ENCODE measurements at regions not wholly inside any gene's neighbourhood (a gene's known extent, or its start where the extent isn't known, plus 50 kb on each side); places are given as distances from the start of the nearest gene placed in this dataset.
"Not testable (repeated sequence)": the region's sequence is repeated elsewhere in the genome, so short reads cannot be mapped to it uniquely, and the experiment has no call there.

DNA sequence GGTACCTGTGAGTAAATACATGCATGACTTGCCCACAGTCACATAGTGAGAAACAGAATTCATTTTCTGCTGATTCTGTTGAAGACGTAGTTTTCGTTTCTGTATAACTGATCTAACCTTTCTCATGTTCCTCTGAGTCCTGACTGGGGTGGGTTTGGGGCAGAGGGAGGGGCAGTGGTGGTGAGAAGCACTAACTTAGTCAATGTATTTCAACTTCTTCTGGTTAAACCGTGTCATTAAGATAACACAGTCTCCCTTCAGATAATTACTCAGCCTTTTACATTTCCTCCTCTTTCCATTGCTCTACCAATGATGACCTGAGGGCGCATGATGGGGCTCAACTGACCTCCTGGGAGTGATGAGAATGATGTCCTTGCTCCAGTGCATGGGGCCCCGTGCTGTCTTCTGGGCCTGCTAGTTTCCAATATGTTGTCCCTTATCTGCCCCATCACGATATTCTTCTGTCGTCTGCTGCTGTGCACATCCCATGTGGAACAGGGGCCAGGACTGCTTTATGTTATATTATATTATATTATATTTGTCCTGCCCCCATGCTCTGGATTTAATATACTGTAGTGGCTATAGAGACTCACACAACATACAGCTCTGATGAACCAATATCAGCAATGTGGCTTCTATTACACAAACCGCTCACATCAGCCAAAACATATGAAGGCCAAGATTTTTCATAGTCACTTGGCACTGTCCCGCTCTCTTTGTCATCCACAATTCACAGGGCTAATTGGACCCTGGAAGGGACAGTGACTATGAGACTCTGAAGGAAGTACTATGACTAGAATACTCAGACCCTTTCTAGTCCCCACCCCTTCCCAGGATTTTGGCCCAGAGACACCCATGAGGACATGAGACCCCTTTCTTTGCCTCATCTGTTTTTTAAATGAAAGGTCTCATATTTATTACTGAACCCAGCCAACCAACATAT is 407.1 kb upstream of the MCTP2 start:
- no peak for DNase-seq (ENCODE audit: low spot score)

DNA sequence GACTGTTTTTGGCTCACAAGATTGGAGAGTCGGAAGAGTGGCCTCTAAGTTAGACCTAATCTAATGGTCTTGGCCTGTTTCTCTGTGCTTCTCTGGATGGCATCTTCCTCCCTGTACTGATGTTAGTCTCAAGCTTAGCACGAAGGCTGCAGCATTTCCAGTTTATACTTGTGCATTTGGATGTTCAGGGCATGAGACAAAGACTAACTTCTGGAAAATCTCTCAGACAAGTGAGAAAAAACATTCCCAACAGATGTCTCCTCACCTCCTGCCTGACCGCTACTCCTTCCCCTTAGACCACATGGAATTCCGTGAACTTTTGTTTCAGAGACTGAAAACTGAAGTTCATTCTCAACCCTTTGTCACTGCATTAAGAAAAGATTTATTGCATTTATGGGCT is 410.8 kb upstream of the MCTP2 start:
- no peak for DNase-seq (ENCODE audit: low spot score)

DNA sequence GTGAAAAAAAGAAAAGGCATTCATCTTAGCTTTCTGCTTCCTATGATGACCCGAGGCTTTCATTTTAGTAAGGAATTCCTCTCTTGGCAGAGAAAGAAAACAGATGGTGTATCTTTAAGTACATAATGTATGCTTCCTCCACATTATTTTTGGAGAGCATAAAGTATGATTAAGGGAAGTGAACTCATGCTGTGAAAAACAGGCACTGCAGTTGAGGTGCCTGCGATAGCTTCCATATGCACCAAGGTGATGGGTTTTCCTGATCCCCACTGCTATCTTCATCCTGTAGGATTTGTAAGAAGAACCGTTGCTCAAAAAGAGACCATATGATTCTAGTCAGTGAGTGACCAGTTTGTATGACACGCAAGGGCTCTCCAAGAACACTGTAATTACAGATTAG is 411.5 kb upstream of the MCTP2 start:
- DNase-seq (ENCODE audit: low spot score) = no peak

GRCh38 chr15:93816815-93817214 is 414.5 kb upstream of the MCTP2 start:
- no peak for DNase-seq (ENCODE audit: low spot score)

DNA sequence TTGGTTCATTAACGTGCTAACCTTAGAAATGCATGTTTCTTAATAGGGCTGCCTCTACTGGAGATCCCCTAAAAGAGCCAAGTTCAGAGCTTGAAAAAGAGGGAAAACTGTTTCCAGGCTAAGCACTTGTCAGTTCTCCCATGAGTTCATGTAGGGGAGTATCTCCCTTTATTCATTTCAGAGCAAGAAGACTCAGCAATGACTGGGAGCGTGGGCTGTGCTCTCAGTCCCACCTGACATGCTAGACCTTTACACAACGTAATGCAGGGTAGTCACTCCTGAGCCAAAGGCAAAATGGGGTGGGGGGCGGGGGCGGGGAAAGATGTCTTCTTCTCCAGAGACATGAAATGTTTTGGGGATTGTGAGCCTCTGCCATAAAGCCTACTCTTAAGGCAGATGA is 420.1 kb upstream of the MCTP2 start:
- DNase-seq (ENCODE audit: low spot score) = no peak

DNA sequence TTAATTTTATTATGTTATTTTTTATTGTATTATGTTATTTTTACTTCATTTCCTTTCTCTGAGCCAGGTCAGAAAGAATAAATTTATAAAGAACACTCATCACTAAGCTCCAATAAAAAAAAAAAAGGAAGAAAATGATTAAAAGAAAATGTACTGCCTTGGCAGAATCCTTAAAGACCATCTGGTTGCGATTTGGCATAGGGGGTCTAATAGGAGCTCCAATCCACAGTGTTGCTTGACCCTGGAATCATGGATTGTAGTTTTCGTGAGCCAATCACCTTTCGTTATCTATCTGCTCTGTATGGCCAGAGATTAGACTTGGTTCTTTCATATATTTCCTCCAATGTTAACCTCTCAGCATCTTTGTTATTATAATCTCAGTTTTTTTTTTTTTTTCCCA is 421.8 kb upstream of the MCTP2 start:
- no peak for DNase-seq (ENCODE audit: low spot score)

- DNase-seq (ENCODE audit: low spot score) = no peak
Measured at GRCh38 chr15:93803421-93804152, 427.8 kb upstream of the MCTP2 start.

- DNase-seq (ENCODE audit: low spot score) = no peak
Measured at GRCh38 chr15:93801206-93801605, 430.2 kb upstream of the MCTP2 start.

GRCh38 chr15:93800805-93801204 is 430.6 kb upstream of the MCTP2 start:
- no peak for DNase-seq (ENCODE audit: low spot score)

DNA sequence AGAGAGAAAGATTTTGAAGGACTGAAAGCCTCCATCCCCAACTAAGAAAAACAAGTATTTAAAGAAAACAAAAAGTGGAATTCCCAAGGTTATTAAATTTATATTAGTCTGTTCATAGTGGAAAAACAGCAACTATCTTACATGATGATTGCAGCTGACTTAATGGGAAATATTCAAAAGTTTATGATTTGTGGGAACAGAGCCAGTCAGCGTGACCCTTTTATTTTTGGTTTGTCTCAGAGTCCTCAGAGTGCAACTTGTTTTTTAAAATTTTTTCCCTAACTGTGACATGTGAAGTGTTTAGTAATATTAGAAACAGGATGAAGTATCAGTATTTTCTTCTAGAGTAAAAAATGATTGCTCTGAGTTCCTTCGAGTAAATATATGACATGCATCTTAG is 441.9 kb upstream of the MCTP2 start:
- no peak for DNase-seq (ENCODE audit: low spot score)

DNA sequence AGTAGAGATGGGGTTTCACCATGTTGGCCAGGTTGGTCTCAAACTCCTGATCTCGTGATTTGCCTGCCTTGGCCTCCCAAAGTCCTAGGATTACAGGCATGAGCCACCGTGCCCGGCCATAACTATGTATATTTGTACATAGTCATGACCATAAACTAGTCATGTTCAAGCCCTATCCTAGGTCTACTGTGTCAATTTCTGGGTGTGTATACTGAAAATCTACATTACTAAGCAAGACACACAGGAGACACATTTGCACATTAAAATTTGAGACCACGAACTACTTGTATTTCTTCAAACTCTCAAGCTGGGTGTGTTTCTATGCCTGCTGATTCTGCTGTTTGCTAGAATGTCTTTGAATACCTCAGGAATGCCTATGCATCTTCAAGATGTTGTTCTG is 451.3 kb upstream of the MCTP2 start:
- DNase-seq (ENCODE audit: low spot score) = no peak

- DNase-seq (ENCODE audit: low spot score) = no peak
Measured at GRCh38 chr15:93779341-93779740, 452.0 kb upstream of the MCTP2 start.

- no peak for DNase-seq (ENCODE audit: low spot score)
Measured at GRCh38 chr15:93771196-93772030, 459.9 kb upstream of the MCTP2 start.

- no peak for DNase-seq (ENCODE audit: low spot score)
Measured at GRCh38 chr15:93770788-93771187, 460.6 kb upstream of the MCTP2 start.

DNA sequence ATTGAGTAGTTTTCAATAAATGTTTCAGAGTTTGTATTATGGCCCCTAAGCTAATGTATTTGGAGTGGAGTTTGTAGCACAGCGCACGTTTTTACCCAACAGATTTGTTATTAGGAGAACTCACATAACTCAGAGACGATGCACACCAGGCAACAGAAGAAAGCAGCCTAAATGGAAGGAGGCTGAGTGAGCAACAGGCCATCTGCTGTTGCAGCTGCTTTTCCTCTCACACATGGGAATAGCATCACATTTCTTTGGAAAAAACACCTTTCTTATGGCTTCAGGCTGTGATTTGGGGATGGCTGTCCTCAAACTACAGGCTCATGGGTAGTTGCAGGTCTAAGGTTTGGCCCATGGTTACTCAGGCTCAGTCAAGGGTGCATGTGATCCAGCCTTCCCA is 469.3 kb upstream of the MCTP2 start:
- no peak for DNase-seq (ENCODE audit: low spot score)

DNA sequence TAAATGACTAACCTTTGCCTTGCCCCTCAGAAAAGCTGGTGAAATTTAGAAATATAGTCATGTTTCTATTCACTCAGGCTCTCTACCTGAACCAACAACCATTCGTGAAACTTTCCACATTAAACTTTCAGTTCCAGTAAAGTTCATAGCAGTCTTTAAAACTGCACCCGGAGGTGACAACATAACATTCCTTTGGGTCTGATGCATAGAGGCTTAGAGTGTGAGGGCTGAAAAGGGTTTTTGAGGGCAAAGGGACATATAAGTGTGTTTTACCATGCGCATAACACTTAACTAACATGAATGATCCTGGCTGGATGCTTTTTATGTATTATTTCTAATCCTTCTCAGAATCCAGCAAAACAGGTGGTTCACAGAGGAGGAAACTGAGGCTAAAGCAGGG is 471.7 kb upstream of the MCTP2 start:
- DNase-seq (ENCODE audit: low spot score) = peak; percentile 18

GRCh38 chr15:93758824-93759223 is 472.5 kb upstream of the MCTP2 start:
- no peak for DNase-seq (ENCODE audit: low spot score)

GRCh38 chr15:93748710-93749109 is 482.7 kb upstream of the MCTP2 start:
- DNase-seq (ENCODE audit: low spot score) = no peak

DNA sequence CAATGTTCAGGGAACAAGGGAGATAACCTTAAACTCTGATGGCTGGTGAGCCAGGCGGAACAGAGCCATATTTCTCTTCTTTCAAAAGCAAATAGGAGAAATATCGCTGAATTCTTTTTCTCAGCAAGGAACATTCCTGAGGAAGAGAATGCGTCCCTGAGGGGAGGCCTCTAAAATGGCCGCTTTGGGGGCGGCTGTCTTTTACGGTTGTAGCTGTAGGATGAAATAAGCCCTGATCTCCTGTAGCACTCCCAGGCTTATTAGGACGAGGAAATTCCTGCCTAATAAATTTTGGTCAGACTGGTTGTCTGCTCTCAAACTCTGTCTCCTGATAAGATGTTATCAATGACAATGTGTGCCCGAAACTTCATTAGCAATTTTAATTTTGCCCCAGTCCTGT is 496.4 kb upstream of the MCTP2 start:
- not testable (repeated sequence) for DNase-seq (ENCODE audit: low spot score)

GRCh38 chr15:93730724-93731123 is 500.6 kb upstream of the MCTP2 start:
- DNase-seq (ENCODE audit: low spot score) = no peak

GRCh38 chr15:93722165-93722564 is 509.2 kb upstream of the MCTP2 start:
- no peak for DNase-seq (ENCODE audit: low spot score)

DNA sequence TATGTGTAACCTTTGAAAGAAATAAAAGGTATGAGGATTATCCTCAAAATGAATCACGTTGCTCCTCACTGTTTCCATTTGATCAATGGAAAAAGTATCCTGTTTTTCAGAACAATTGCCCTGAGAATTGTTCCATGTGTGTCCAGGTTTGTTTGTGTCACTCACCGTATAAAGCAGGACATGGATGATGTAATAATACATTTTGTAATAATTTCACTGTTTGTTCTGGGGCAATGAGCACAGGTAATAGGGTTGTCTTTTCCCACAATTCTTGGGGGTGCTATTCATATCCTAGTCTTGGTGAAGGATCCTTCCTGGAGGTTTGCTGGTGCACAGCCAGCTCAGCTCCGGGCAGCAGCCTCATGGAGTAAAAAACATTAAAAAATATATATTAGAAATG is 510.8 kb upstream of the MCTP2 start:
- no peak for DNase-seq (ENCODE audit: low spot score)

Measured in RKO (cell line).